Thyroid gland (tissue), 4 donors: ENCODE measurements at regions not wholly inside any gene's neighbourhood (a gene's known extent, or its start where the extent isn't known, plus 50 kb on each side); places are given as distances from the start of the nearest gene placed in this dataset.

ENCODE experiments used
- POLR2A ChIP-seq, 2 donors: fragments of 450-650 bp; IDR thresholded peaks; one replicate each; pipeline ENCODE4 v1.6.1; 2017; ENCODE audit warnings: antibody characterized with exemption in 2 of 2, mild to moderate bottlenecking in 2 of 2, moderate library complexity in 1 of 2
- TF ChIP-seq, protein P1 (sequence below), 6 experiments: fragments of 200-600 bp in 3 of 6; fragments of 450-650 bp in 3 of 6; sonication (generic) in 3 of 6; IDR thresholded peaks; one replicate each; pipeline ENCODE4 v1.5.1; 2016 to 2019; ENCODE audit warnings: antibody characterized with exemption in 6 of 6, mild to moderate bottlenecking in 2 of 6, inconsistent platforms in 1 of 6, moderate library complexity in 1 of 6

DNA sequence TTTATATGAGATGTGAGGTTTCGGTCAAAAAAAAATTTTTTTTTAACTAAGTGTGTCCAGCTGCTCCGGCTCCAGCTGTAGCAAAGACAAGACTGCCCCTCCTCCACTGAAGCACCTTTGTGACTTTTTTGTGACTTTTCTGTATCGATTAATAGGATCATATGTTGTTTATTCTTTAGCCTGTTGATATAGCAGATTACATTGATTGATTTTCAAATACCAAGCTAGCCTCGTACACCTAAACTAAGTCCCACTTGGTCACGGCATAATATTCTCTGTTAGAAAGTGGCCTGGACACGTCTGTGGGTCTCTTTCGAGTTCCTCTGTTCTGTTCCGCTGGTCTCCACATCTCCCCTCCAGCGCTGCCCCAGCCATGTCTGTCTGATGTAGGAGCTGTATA, 126.8 kb downstream of the IGLL1 start:
- TF ChIP-seq, protein P1, sequence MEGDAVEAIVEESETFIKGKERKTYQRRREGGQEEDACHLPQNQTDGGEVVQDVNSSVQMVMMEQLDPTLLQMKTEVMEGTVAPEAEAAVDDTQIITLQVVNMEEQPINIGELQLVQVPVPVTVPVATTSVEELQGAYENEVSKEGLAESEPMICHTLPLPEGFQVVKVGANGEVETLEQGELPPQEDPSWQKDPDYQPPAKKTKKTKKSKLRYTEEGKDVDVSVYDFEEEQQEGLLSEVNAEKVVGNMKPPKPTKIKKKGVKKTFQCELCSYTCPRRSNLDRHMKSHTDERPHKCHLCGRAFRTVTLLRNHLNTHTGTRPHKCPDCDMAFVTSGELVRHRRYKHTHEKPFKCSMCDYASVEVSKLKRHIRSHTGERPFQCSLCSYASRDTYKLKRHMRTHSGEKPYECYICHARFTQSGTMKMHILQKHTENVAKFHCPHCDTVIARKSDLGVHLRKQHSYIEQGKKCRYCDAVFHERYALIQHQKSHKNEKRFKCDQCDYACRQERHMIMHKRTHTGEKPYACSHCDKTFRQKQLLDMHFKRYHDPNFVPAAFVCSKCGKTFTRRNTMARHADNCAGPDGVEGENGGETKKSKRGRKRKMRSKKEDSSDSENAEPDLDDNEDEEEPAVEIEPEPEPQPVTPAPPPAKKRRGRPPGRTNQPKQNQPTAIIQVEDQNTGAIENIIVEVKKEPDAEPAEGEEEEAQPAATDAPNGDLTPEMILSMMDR (IDR thresholded peaks at IDR 0.05) = no peak
- TF ChIP-seq POLR2A (IDR thresholded peaks at IDR 0.05) = no peak
